Liver (tissue), 8 donors: ENCODE measurements at regions not wholly inside any gene's neighbourhood (a gene's known extent, or its start where the extent isn't known, plus 50 kb on each side); places are given as distances from the start of the nearest gene placed in this dataset.

Experiments
- DNase-seq: peaks from one replicate; pipeline ENCODE4 v3.0.0-alpha.2; 2017; ENCODE audit warnings: low spot score
- H3K27ac ChIP-seq, 2 donors: one replicate each; pipeline ENCODE4 v1.7.0; 2013; ENCODE audit warnings: inconsistent platforms in 2 of 2, low read length in 2 of 2, control low read depth in 1 of 2, low read depth in 1 of 2, mild to moderate bottlenecking in 1 of 2
- H3K27me3 ChIP-seq, 4 donors: one replicate each; pipeline versions ENCODE4 v1.6.1 to v1.7.0; 2013; ENCODE audit warnings: low read length in 3 of 4, inconsistent platforms in 1 of 4, mild to moderate bottlenecking in 1 of 4, moderate library complexity in 1 of 4; ENCODE audit not compliant: control insufficient read depth in 4 of 4, insufficient read depth in 4 of 4
- H3K36me3 ChIP-seq, 4 donors: one replicate each; pipeline versions ENCODE4 v1.6.1 to v1.7.0; 2013; ENCODE audit warnings: low read length in 3 of 4, mild to moderate bottlenecking in 3 of 4, low read depth in 1 of 4, moderate library complexity in 1 of 4; ENCODE audit not compliant: control insufficient read depth in 4 of 4, insufficient read depth in 3 of 4
- H3K4me1 ChIP-seq, 4 donors: one replicate each; pipeline versions ENCODE4 v1.6.1 to v1.7.0; 2013; ENCODE audit warnings: low read length in 3 of 4, mild to moderate bottlenecking in 3 of 4, moderate library complexity in 1 of 4; ENCODE audit not compliant: control insufficient read depth in 4 of 4, insufficient read depth in 4 of 4
- H3K4me3 ChIP-seq, 3 donors: one replicate each; pipeline versions ENCODE4 v1.6.1 to v1.7.0; 2013; ENCODE audit warnings: low read length in 3 of 3, control low read depth in 1 of 3, low read depth in 1 of 3, mild to moderate bottlenecking in 1 of 3
- H3K9ac ChIP-seq, 2 donors: one replicate each; pipeline ENCODE4 v1.7.0; 2013; ENCODE audit warnings: low read length in 2 of 2, mild to moderate bottlenecking in 2 of 2, moderate library complexity in 2 of 2, control low read depth in 1 of 2, low read depth in 1 of 2
- H3K9me3 ChIP-seq, 4 donors: one replicate each; pipeline versions ENCODE4 v1.6.1 to v1.7.0; 2013; ENCODE audit warnings: low read length in 3 of 4; ENCODE audit not compliant: control insufficient read depth in 4 of 4
- ATF3 ChIP-seq: IDR thresholded peaks from 2 replicates; pipeline ENCODE4 v1.6.1; 2016; ENCODE audit warnings: antibody characterized with exemption
- CTCF ChIP-seq: fragments of 150-350 bp; IDR thresholded peaks from 2 replicates; pipeline ENCODE4 v1.5.1; 2017; ENCODE audit warnings: improper control_type of control experiment, low read depth, low read length; ENCODE audit not compliant: missing input control
- EGR1 ChIP-seq, 2 donors: IDR thresholded peaks; 2 replicates each; pipeline ENCODE4 v1.6.1; 2016 to 2018; ENCODE audit warnings: antibody characterized with exemption in 2 of 2, low read depth in 2 of 2
- FOXA1 ChIP-seq: IDR thresholded peaks from 2 replicates; pipeline ENCODE4 v1.6.1; 2016; ENCODE audit warnings: antibody characterized with exemption
- FOXA2 ChIP-seq: IDR thresholded peaks from 2 replicates; pipeline ENCODE4 v1.6.1; 2016; ENCODE audit warnings: antibody characterized with exemption
- GABPA ChIP-seq, 2 donors: IDR thresholded peaks in 1 of 2; conservative IDR thresholded peaks in 1 of 2; 2 replicates each; pipeline ENCODE4 v1.6.1; 2016; ENCODE audit warnings: antibody characterized with exemption in 2 of 2, mild to moderate bottlenecking in 1 of 2, moderate library complexity in 1 of 2
- HNF4A ChIP-seq, 2 donors: conservative IDR thresholded peaks; 2 replicates each; pipeline ENCODE4 v1.6.1; 2016; ENCODE audit warnings: antibody characterized with exemption in 2 of 2, mild to moderate bottlenecking in 2 of 2
- HNF4G ChIP-seq: IDR thresholded peaks from 2 replicates; pipeline ENCODE4 v1.6.1; 2016; ENCODE audit warnings: antibody characterized with exemption
- JUND ChIP-seq, 2 donors: IDR thresholded peaks; 2 replicates each; pipeline ENCODE4 v1.6.1; 2016; ENCODE audit warnings: antibody characterized with exemption in 2 of 2
- MAX ChIP-seq: IDR thresholded peaks from 2 replicates; pipeline ENCODE4 v1.6.1; 2016; ENCODE audit warnings: antibody characterized with exemption
- NR2F2 ChIP-seq: IDR thresholded peaks from 2 replicates; pipeline ENCODE4 v1.6.1; 2016; ENCODE audit warnings: antibody characterized with exemption
- RAD21 ChIP-seq, 2 donors: IDR thresholded peaks; 2 replicates each; pipeline ENCODE4 v1.6.1; 2016; ENCODE audit warnings: antibody characterized with exemption in 2 of 2, mild to moderate bottlenecking in 2 of 2
- REST ChIP-seq: IDR thresholded peaks from 2 replicates; pipeline ENCODE4 v1.6.1; 2016; ENCODE audit warnings: antibody characterized with exemption, mild to moderate bottlenecking
- RXRA ChIP-seq, 2 donors: IDR thresholded peaks; 2 replicates each; pipeline ENCODE4 v1.6.1; 2017 to 2018; ENCODE audit warnings: antibody characterized with exemption in 2 of 2, mild to moderate bottlenecking in 1 of 2
- SP1 ChIP-seq: IDR thresholded peaks from 2 replicates; pipeline ENCODE4 v1.6.1; 2018; ENCODE audit warnings: antibody characterized with exemption, mild to moderate bottlenecking
- TAF1 ChIP-seq: conservative IDR thresholded peaks from 2 replicates; pipeline ENCODE4 v1.6.1; 2016; ENCODE audit warnings: antibody characterized with exemption, mild to moderate bottlenecking
- YY1 ChIP-seq: IDR thresholded peaks from 2 replicates; pipeline ENCODE4 v1.6.1; 2016; ENCODE audit warnings: antibody characterized with exemption, mild to moderate bottlenecking
- ZBTB33 ChIP-seq: IDR thresholded peaks from 2 replicates; pipeline ENCODE4 v1.6.1; 2016; ENCODE audit warnings: antibody characterized with exemption
- WGBS: extraction: QIAGEN DNeasy Blood & Tissue Kit; methylation state at CpG from one replicate; pipeline ENCODE4 v1.1.7; 2013; 5-methylcytosine and 5-hydroxymethylcytosine counted together
- donor health status: healthy.
- donor health status: healthy.
- donor health status: healthy.
- donor health status: healthy.
- donor health status: healthy.

- no peak for TF ChIP-seq ZBTB33
Observed at GRCh38 chr5:29614206-29614605, 1579.3 kb upstream of the CDH6 start (continued).

- Histone ChIP-seq H3K9me3 (no peaks in the 10 kb centered on the region), H3K27ac (no peak overlapping the region), H3K4me3 (no peak overlapping the region), H3K27me3 (no peaks in the 10 kb centered on the region), H3K4me1 (no peaks in the 10 kb centered on the region), H3K36me3 (no peaks in the 10 kb centered on the region), H3K9ac (no peak overlapping the region)
- DNase-seq = no peak
- TF ChIP-seq CTCF = no peak
- TF ChIP-seq RXRA (IDR thresholded peaks at IDR 0.05) = no peak
- no peak for TF ChIP-seq SP1
- no peak for TF ChIP-seq FOXA2
- no peak for TF ChIP-seq FOXA1
Observed at GRCh38 chr5:29588236-29588635, 1605.2 kb upstream of the CDH6 start.

- H3K9me3 ChIP-seq = no peaks in the 10 kb centered on the region
- 78% methylated on average over 2 of the region's 2 CpGs for WGBS
- H3K9ac ChIP-seq = no peak overlapping the region
- no peaks in the 10 kb centered on the region for H3K27me3 ChIP-seq
- no peak overlapping the region for H3K4me3 ChIP-seq
- H3K27ac ChIP-seq = no peak overlapping the region
- no peak for DNase-seq
- H3K4me1 ChIP-seq = no peaks in the 10 kb centered on the region
- H3K36me3 ChIP-seq = no peaks in the 10 kb centered on the region
- TF ChIP-seq FOXA2 (no peak), TAF1 (no peak), JUND (IDR thresholded peaks at IDR 0.05) (no peak), REST (no peak), HNF4A (conservative IDR thresholded peaks at IDR 0.05) (no peak), RAD21 (IDR thresholded peaks at IDR 0.05) (no peak), YY1 (no peak), EGR1 (IDR thresholded peaks at IDR 0.05; ENCODE audit: low read depth in 2 of 2) (no peak), ZBTB33 (no peak), SP1 (no peak), NR2F2 (no peak), ATF3 (no peak), FOXA1 (no peak), HNF4G (no peak), CTCF (no peak), RXRA (IDR thresholded peaks at IDR 0.05) (no peak), GABPA (IDR thresholded peaks at IDR 0.05 in 1 of 2, conservative IDR thresholded peaks at IDR 0.05 in 1 of 2) (no peak), MAX (no peak)
Observed at GRCh38 chr5:29587832-29588231, 1605.7 kb upstream of the CDH6 start.
